Mesenchymal stem cell (in vitro differentiated cells and primary cell): ENCODE measurements at regions not wholly inside any gene's neighbourhood (a gene's known extent, or its start where the extent isn't known, plus 50 kb on each side); places are given as distances from the start of the nearest gene placed in this dataset.
"Not testable (repeated sequence)": the region's sequence is repeated elsewhere in the genome, so short reads cannot be mapped to it uniquely, and the experiment has no call there.

Experiments
- DNase-seq: peaks from one replicate; pipeline ENCODE4 v3.0.0-alpha.2; 2013
- H2AFZ ChIP-seq: one replicate; pipeline ENCODE4 v1.6.1; 2013; ENCODE audit warnings: low read depth, mild to moderate bottlenecking, control low read depth, inconsistent platforms, low read length, moderate library complexity
- H2AK5ac ChIP-seq: 2 replicates; pipeline ENCODE4 v1.6.1; 2013; ENCODE audit warnings: low read length, moderate library complexity, mild to moderate bottlenecking, inconsistent platforms; ENCODE audit not compliant: severe bottlenecking
- H2BK120ac ChIP-seq: one replicate; pipeline ENCODE4 v1.6.1; 2013; ENCODE audit warnings: low read depth, mild to moderate bottlenecking, inconsistent platforms, low read length, moderate library complexity
- H2BK12ac ChIP-seq, 2 experiments: one replicate each; pipeline ENCODE4 v1.6.1; 2013; ENCODE audit warnings: inconsistent platforms in 2 of 2, low read length in 2 of 2, mild to moderate bottlenecking in 2 of 2, moderate library complexity in 2 of 2, control low read depth in 1 of 2
- H2BK15ac ChIP-seq: one replicate; pipeline ENCODE4 v1.6.1; 2013; ENCODE audit warnings: mild to moderate bottlenecking, low read depth, inconsistent platforms; ENCODE audit not compliant: poor library complexity, severe bottlenecking
- H2BK5ac ChIP-seq: 2 replicates; pipeline ENCODE4 v1.6.1; 2013; ENCODE audit warnings: low read depth, mild to moderate bottlenecking, low read length, control low read depth, inconsistent platforms; ENCODE audit not compliant: poor library complexity, severe bottlenecking
- H3K14ac ChIP-seq, 2 experiments: one replicate each; pipeline ENCODE4 v1.6.1; 2013; ENCODE audit warnings: inconsistent platforms in 2 of 2, low read length in 2 of 2, control low read depth in 1 of 2, mild to moderate bottlenecking in 1 of 2, moderate library complexity in 1 of 2
- H3K18ac ChIP-seq, 2 experiments: one replicate each; pipeline ENCODE4 v1.6.1; 2013; ENCODE audit warnings: inconsistent platforms in 2 of 2, low read length in 2 of 2, control low read depth in 1 of 2, low read depth in 1 of 2, mild to moderate bottlenecking in 1 of 2
- H3K23ac ChIP-seq, 2 experiments: one replicate each; pipeline ENCODE4 v1.6.1; 2013; ENCODE audit warnings: inconsistent platforms in 2 of 2, low read length in 2 of 2, mild to moderate bottlenecking in 2 of 2, moderate library complexity in 2 of 2, control low read depth in 1 of 2
- H3K27ac ChIP-seq: 2 replicates; pipeline ENCODE4 v1.5.1; 2013; ENCODE audit warnings: mild to moderate bottlenecking, moderate library complexity, low read length, control low read depth, inconsistent platforms; ENCODE audit not compliant: poor library complexity, severe bottlenecking
- H3K27me3 ChIP-seq, 2 experiments: 2 replicates each; pipeline versions ENCODE4 v1.6.1 to v1.7.0; 2013; ENCODE audit warnings: low read length in 2 of 2, mild to moderate bottlenecking in 2 of 2, moderate library complexity in 2 of 2, control low read depth in 1 of 2, inconsistent platforms in 1 of 2; ENCODE audit not compliant: control insufficient read depth in 1 of 2, insufficient read depth in 1 of 2
- H3K36me3 ChIP-seq, 2 experiments: 2 replicates each; pipeline versions ENCODE4 v1.6.1 to v1.7.0; 2013; ENCODE audit warnings: low read length in 2 of 2, control low read depth in 1 of 2, inconsistent platforms in 1 of 2, low read depth in 1 of 2, mild to moderate bottlenecking in 1 of 2; ENCODE audit not compliant: insufficient read depth in 2 of 2, control insufficient read depth in 1 of 2
- H3K4ac ChIP-seq, 2 experiments: one replicate each; pipeline ENCODE4 v1.6.1; 2013; ENCODE audit warnings: inconsistent platforms in 2 of 2, low read length in 2 of 2, mild to moderate bottlenecking in 2 of 2, moderate library complexity in 2 of 2, control low read depth in 1 of 2, low read depth in 1 of 2
- H3K4me1 ChIP-seq: 2 replicates; pipeline ENCODE4 v1.6.1; 2013; ENCODE audit warnings: low read depth, low read length, control low read depth; ENCODE audit not compliant: control insufficient read depth, insufficient read depth
- H3K4me2 ChIP-seq: 2 replicates; pipeline ENCODE4 v1.6.1; 2013; ENCODE audit warnings: low read length, mild to moderate bottlenecking, inconsistent platforms; ENCODE audit not compliant: poor library complexity, severe bottlenecking
- H3K4me3 ChIP-seq, 2 experiments: 2 replicates each; pipeline versions ENCODE4 v1.5.1 to v1.7.0; 2013; ENCODE audit warnings: low read length in 2 of 2, mild to moderate bottlenecking in 2 of 2, control low read depth in 1 of 2, low read depth in 1 of 2; ENCODE audit not compliant: insufficient read depth in 1 of 2
- H3K79me1 ChIP-seq: replicated peaks from 2 replicates; pipeline ENCODE4 v1.6.1; 2013; ENCODE audit warnings: mild to moderate bottlenecking, control low read depth, low read length, inconsistent platforms; ENCODE audit not compliant: poor library complexity, severe bottlenecking
- H3K9ac ChIP-seq: 2 replicates; pipeline ENCODE4 v1.7.0; 2013; ENCODE audit warnings: mild to moderate bottlenecking, low read length, moderate library complexity
- H3K9me3 ChIP-seq: 2 replicates; pipeline ENCODE4 v1.7.0; 2013; ENCODE audit warnings: mild to moderate bottlenecking, low read length; ENCODE audit not compliant: control insufficient read depth
- H4K8ac ChIP-seq: one replicate; pipeline ENCODE4 v1.6.1; 2013; ENCODE audit warnings: inconsistent platforms, mild to moderate bottlenecking, low read length, moderate library complexity
- H4K91ac ChIP-seq: one replicate; pipeline ENCODE4 v1.6.1; 2013; ENCODE audit warnings: mild to moderate bottlenecking, low read length, inconsistent platforms
- WGBS: methylation state at CpG from one replicate; pipeline ENCODE4 v1.1.7; 2013; ENCODE audit warnings: mixed read lengths; 5-methylcytosine and 5-hydroxymethylcytosine counted together

- Histone ChIP-seq H2AFZ (no peak overlapping the region), H3K4ac (no peak overlapping the region), H4K8ac (no peak overlapping the region), H3K4me2 (no peak overlapping the region), H3K27ac (no peak overlapping the region), H3K18ac (no peak overlapping the region), H3K36me3 (no peaks in the 10 kb centered on the region), H3K9ac (no peak overlapping the region), H2BK12ac (no peak overlapping the region), H3K27me3 (peaks cover 0 to 7% of the 10 kb centered on the region in 2 experiments), H3K23ac (no peak overlapping the region), H2BK15ac (no peak overlapping the region), H4K91ac (no peak overlapping the region), H3K14ac (no peak overlapping the region), H3K79me1 (no peaks in the 10 kb centered on the region), H3K4me3 (no peak overlapping the region), H3K4me1 (peaks cover 3% of the 10 kb centered on the region), H3K9me3 (no peaks in the 10 kb centered on the region), H2AK5ac (no peak overlapping the region), H2BK5ac (no peak overlapping the region), H2BK120ac (no peak overlapping the region)
- DNase-seq: no peak
Measured at GRCh38 chr19:28575816-28576215, 637.1 kb downstream of the UQCRFS1 start.

- H3K4me2 ChIP-seq, H3K18ac ChIP-seq, H3K23ac ChIP-seq, H3K4ac ChIP-seq, H2BK120ac ChIP-seq, DNase-seq, H3K27ac ChIP-seq, H3K4me1 ChIP-seq, H4K8ac ChIP-seq, H4K91ac ChIP-seq, H3K4me3 ChIP-seq, H2AFZ ChIP-seq, H2AK5ac ChIP-seq, H3K79me1 ChIP-seq, H2BK12ac ChIP-seq, H2BK5ac ChIP-seq, H3K14ac ChIP-seq, H3K9me3 ChIP-seq, H3K36me3 ChIP-seq, H3K9ac ChIP-seq, H2BK15ac ChIP-seq: not testable (repeated sequence)
- peaks cover 0 to 10% of the 10 kb centered on the region in 2 experiments for H3K27me3 ChIP-seq
Measured at GRCh38 chr19:28575312-28575711, 637.6 kb downstream of the UQCRFS1 start.

- Histone ChIP-seq H3K27ac (no peak overlapping the region), H3K9ac (no peak overlapping the region), H2BK120ac (no peak overlapping the region), H3K23ac (no peak overlapping the region), H2AK5ac (no peak overlapping the region), H2BK12ac (no peak overlapping the region), H3K9me3 (no peaks in the 10 kb centered on the region), H4K91ac (no peak overlapping the region), H3K4ac (no peak overlapping the region), H3K79me1 (no peaks in the 10 kb centered on the region), H3K14ac (no peak overlapping the region), H2BK15ac (no peak overlapping the region), H4K8ac (no peak overlapping the region), H3K4me1 (no peaks in the 10 kb centered on the region), H3K4me2 (no peak overlapping the region), H2AFZ (no peak overlapping the region), H3K36me3 (no peaks in the 10 kb centered on the region), H3K18ac (no peak overlapping the region), H3K27me3 (peaks cover 0 to 10% of the 10 kb centered on the region in 2 experiments), H2BK5ac (no peak overlapping the region), H3K4me3 (no peak overlapping the region)
- DNase-seq: no peak
- 89% methylated on average over 4 of the region's 4 CpGs for WGBS
Measured at GRCh38 chr19:28574212-28574611, 638.7 kb downstream of the UQCRFS1 start.

GRCh38 chr19:28569132-28570131 is 643.5 kb downstream of the UQCRFS1 start:
- H3K23ac ChIP-seq: no peak overlapping the region
- H3K4me1 ChIP-seq: no peaks in the 10 kb centered on the region
- no peak overlapping the region for H2BK120ac ChIP-seq
- no peak overlapping the region for H3K18ac ChIP-seq
- H2BK5ac ChIP-seq: no peak overlapping the region
- H4K8ac ChIP-seq: no peak overlapping the region
- H4K91ac ChIP-seq: no peak overlapping the region
- no peak overlapping the region for H2AK5ac ChIP-seq
- no peak overlapping the region for H2BK12ac ChIP-seq
- no peaks in the 10 kb centered on the region for H3K36me3 ChIP-seq
- no peaks in the 10 kb centered on the region for H3K79me1 ChIP-seq
- H3K14ac ChIP-seq: no peak overlapping the region
- H3K27ac ChIP-seq: no peak overlapping the region
- no peak overlapping the region for H2AFZ ChIP-seq
- H3K4me2 ChIP-seq: no peak overlapping the region
- H3K4ac ChIP-seq: no peak overlapping the region
- 81% methylated on average over 9 of the region's 12 CpGs for WGBS
- H3K9me3 ChIP-seq: no peaks in the 10 kb centered on the region
- no peak overlapping the region for H2BK15ac ChIP-seq
- no peak overlapping the region for H3K9ac ChIP-seq
- peaks cover 0 to 10% of the 10 kb centered on the region in 2 experiments for H3K27me3 ChIP-seq
- no peak for DNase-seq
- no peak overlapping the region for H3K4me3 ChIP-seq
